ENCODE measurements at regions not wholly inside any gene's neighbourhood (a gene's known extent, or its start where the extent isn't known, plus 50 kb on each side); places are given as distances from the start of the nearest gene placed in this dataset.

GRCh38 chr9:32918628-32919027 lies 82.8 kb downstream of the APTX start:
- dilution Hi-C loops (cut with MboI; ENCODE audit: extremely low pct_ligation_motif_present, low sequenced_read_pairs): no loop called here
- DNase-seq (ENCODE audit: low read depth, low spot score): no peak
- TF ChIP-seq EZH2 (IDR thresholded peaks at IDR 0.05; ENCODE audit: low read length): no peak
- TF ChIP-seq, protein P1, sequence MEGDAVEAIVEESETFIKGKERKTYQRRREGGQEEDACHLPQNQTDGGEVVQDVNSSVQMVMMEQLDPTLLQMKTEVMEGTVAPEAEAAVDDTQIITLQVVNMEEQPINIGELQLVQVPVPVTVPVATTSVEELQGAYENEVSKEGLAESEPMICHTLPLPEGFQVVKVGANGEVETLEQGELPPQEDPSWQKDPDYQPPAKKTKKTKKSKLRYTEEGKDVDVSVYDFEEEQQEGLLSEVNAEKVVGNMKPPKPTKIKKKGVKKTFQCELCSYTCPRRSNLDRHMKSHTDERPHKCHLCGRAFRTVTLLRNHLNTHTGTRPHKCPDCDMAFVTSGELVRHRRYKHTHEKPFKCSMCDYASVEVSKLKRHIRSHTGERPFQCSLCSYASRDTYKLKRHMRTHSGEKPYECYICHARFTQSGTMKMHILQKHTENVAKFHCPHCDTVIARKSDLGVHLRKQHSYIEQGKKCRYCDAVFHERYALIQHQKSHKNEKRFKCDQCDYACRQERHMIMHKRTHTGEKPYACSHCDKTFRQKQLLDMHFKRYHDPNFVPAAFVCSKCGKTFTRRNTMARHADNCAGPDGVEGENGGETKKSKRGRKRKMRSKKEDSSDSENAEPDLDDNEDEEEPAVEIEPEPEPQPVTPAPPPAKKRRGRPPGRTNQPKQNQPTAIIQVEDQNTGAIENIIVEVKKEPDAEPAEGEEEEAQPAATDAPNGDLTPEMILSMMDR (optimal IDR thresholded peaks at IDR 0.05 in 1 of 3, IDR thresholded peaks at IDR 0.05 in 1 of 3, conservative IDR thresholded peaks at IDR 0.05 in 1 of 3; ENCODE audit: extremely low read depth in 1 of 3, insufficient read depth in 2 of 3, low read length in 3 of 3): no peak
- H3K27me3 ChIP-seq (ENCODE audit: control insufficient read depth, extremely low read depth, insufficient read depth, low read length): no peaks in the 10 kb centered on the region
- no peak overlapping the region for H3K4me3 ChIP-seq (ENCODE audit: control insufficient read depth in 2 of 3, extremely low read depth in 1 of 3, insufficient read depth in 2 of 3, low read depth in 1 of 3, low read length in 3 of 3)
- no peaks in the 10 kb centered on the region for H3K9me1 ChIP-seq (ENCODE audit: control insufficient read depth, extremely low read depth, insufficient read depth, low read length)
- H3K9ac ChIP-seq (ENCODE audit: control insufficient read depth, extremely low read depth, insufficient read depth, low read length): no peak overlapping the region
- H3K27ac ChIP-seq (ENCODE audit: control insufficient read depth, insufficient read depth, low read length): no peak overlapping the region
- no peak overlapping the region for H2AFZ ChIP-seq (ENCODE audit: control insufficient read depth, low read length)
- no peak overlapping the region for H3K4me2 ChIP-seq (ENCODE audit: control insufficient read depth, extremely low read depth, insufficient read depth, low read depth, low read length)
- H3K36me3 ChIP-seq (ENCODE audit: control insufficient read depth in 2 of 2, extremely low read depth in 1 of 2, insufficient read depth in 2 of 2, low read length in 2 of 2): no peaks in the 10 kb centered on the region
- no peaks in the 10 kb centered on the region for H3K79me2 ChIP-seq (ENCODE audit: control insufficient read depth, insufficient read depth, low read length)
- no peaks in the 10 kb centered on the region for H3K4me1 ChIP-seq (ENCODE audit: control insufficient read depth, extremely low read depth, insufficient read depth, low read length)
- no peak for FAIRE-seq
- no peaks in the 10 kb centered on the region for H4K20me1 ChIP-seq (ENCODE audit: control insufficient read depth, extremely low read depth, insufficient read depth, low read length)
- H3K9me3 ChIP-seq (ENCODE audit: control insufficient read depth, low read depth, low read length): no peaks in the 10 kb centered on the region

Measured in keratinocyte (primary cell).